Raji (cell line): ENCODE measurements at regions not wholly inside any gene's neighbourhood (a gene's known extent, or its start where the extent isn't known, plus 50 kb on each side); places are given as distances from the start of the nearest gene placed in this dataset.

ENCODE experiments used
- POLR2A ChIP-seq: IDR thresholded peaks from 2 replicates; pipeline ENCODE4 v1.6.1; 2011; ENCODE audit warnings: low read depth, low read length, control low read depth; ENCODE audit not compliant: insufficient read depth

GRCh38 chr13:91072486-91072885 lies 275.0 kb upstream of the MIR17HG start:
- no peak for TF ChIP-seq POLR2A

- TF ChIP-seq POLR2A: no peak
These were observed 273.4 kb upstream of the MIR17HG start for GRCh38 chr13:91074091-91074490.

GRCh38 chr13:91076830-91077229 lies 270.7 kb upstream of the MIR17HG start:
- TF ChIP-seq POLR2A: no peak

GRCh38 chr13:91078093-91078679 lies 269.3 kb upstream of the MIR17HG start:
- no peak for TF ChIP-seq POLR2A

GRCh38 chr13:91079176-91079575 lies 268.3 kb upstream of the MIR17HG start:
- no peak for TF ChIP-seq POLR2A

- TF ChIP-seq POLR2A: no peak
These were observed 262.4 kb upstream of the MIR17HG start for GRCh38 chr13:91085127-91085526.

- TF ChIP-seq POLR2A: no peak
These were observed 260.4 kb upstream of the MIR17HG start for GRCh38 chr13:91086936-91087716.

GRCh38 chr13:91097269-91097668 lies 250.2 kb upstream of the MIR17HG start:
- no peak for TF ChIP-seq POLR2A

- TF ChIP-seq POLR2A: no peak
These were observed 247.6 kb upstream of the MIR17HG start for GRCh38 chr13:91099877-91100276.

GRCh38 chr13:91100944-91101343 lies 246.5 kb upstream of the MIR17HG start:
- no peak for TF ChIP-seq POLR2A

GRCh38 chr13:91101381-91101780 lies 246.1 kb upstream of the MIR17HG start:
- TF ChIP-seq POLR2A: no peak

- TF ChIP-seq POLR2A: no peak
These were observed 242.2 kb upstream of the MIR17HG start for GRCh38 chr13:91105270-91105669.

- TF ChIP-seq POLR2A: no peak
These were observed 240.9 kb upstream of the MIR17HG start for GRCh38 chr13:91106565-91106964.

GRCh38 chr13:91108315-91108714 lies 239.2 kb upstream of the MIR17HG start:
- no peak for TF ChIP-seq POLR2A

- TF ChIP-seq POLR2A: no peak
These were observed 235.8 kb upstream of the MIR17HG start for GRCh38 chr13:91111476-91112200.

GRCh38 chr13:91112201-91112923 lies 235.1 kb upstream of the MIR17HG start:
- TF ChIP-seq POLR2A: no peak

GRCh38 chr13:91112924-91113277 lies 234.6 kb upstream of the MIR17HG start:
- TF ChIP-seq POLR2A: no peak
